ENCODE measurements at regions not wholly inside any gene's neighbourhood (a gene's known extent, or its start where the extent isn't known, plus 50 kb on each side); places are given as distances from the start of the nearest gene placed in this dataset.

GRCh38 chr2:150309311-150310080 is 178.0 kb downstream of the RND3 start:
- H3K9me2 ChIP-seq (ENCODE audit: low read depth, low read length): no peaks in the 10 kb centered on the region
- H3K4me3 ChIP-seq (ENCODE audit: low read depth, low read length, poor library complexity, severe bottlenecking): no peak overlapping the region
- no peaks in the 10 kb centered on the region for H3F3A ChIP-seq (ENCODE audit: insufficient read depth, low read length)
- H4K20me1 ChIP-seq (ENCODE audit: insufficient read depth, low read length): no peaks in the 10 kb centered on the region
- H3K9me3 ChIP-seq (ENCODE audit: low read length): 0 out of 2 replicates have a peak, but pooled peaks cover 2% of the 10 kb centered on the region
- H3K27ac ChIP-seq (ENCODE audit: low read depth, low read length, poor library complexity, severe bottlenecking): no peak overlapping the region
- no peak overlapping the region for H3K4me2 ChIP-seq (ENCODE audit: low read length)
- no peaks in the 10 kb centered on the region for H3K27me3 ChIP-seq (ENCODE audit: insufficient read depth, low read length)
- TF ChIP-seq EZH2 (IDR thresholded peaks at IDR 0.05; ENCODE audit: borderline replicate concordance, low read length) (no peak), CTCF (IDR thresholded peaks at IDR 0.05; ENCODE audit: low read length) (no peak)
- H2AFZ ChIP-seq (ENCODE audit: low read length): no peak overlapping the region
- H3K79me2 ChIP-seq (ENCODE audit: insufficient read depth, low read length): no peaks in the 10 kb centered on the region
- H3K9ac ChIP-seq (ENCODE audit: low read length): no peak overlapping the region
- H3K4me1 ChIP-seq (ENCODE audit: insufficient read depth, low read length, severe bottlenecking): no peaks in the 10 kb centered on the region
- H3K36me3 ChIP-seq (ENCODE audit: insufficient read depth, low read length): no peaks in the 10 kb centered on the region

- Histone ChIP-seq H3K4me1 (ENCODE audit: insufficient read depth, low read length, severe bottlenecking) (no peaks in the 10 kb centered on the region), H3K9me3 (ENCODE audit: low read length) (0 out of 2 replicates have a peak, but pooled peaks cover 2% of the 10 kb centered on the region)
Observed at GRCh38 chr2:150307258-150307657, 180.2 kb downstream of the RND3 start.

GRCh38 chr2:150303281-150303680 is 184.2 kb downstream of the RND3 start:
- no peaks in the 10 kb centered on the region for H3K36me3 ChIP-seq (ENCODE audit: insufficient read depth, low read length)
- H3K9me3 ChIP-seq (ENCODE audit: low read length): 0 out of 2 replicates have a peak, but pooled peaks cover 2% of the 10 kb centered on the region
- no peaks in the 10 kb centered on the region for H4K20me1 ChIP-seq (ENCODE audit: insufficient read depth, low read length)
- no peaks in the 10 kb centered on the region for H3K9me2 ChIP-seq (ENCODE audit: low read depth, low read length)
- no peak overlapping the region for H2AFZ ChIP-seq (ENCODE audit: low read length)
- no peaks in the 10 kb centered on the region for H3K79me2 ChIP-seq (ENCODE audit: insufficient read depth, low read length)
- H3K4me2 ChIP-seq (ENCODE audit: low read length): no peak overlapping the region
- no peak overlapping the region for H3K27ac ChIP-seq (ENCODE audit: low read depth, low read length, poor library complexity, severe bottlenecking)
- TF ChIP-seq EZH2 (IDR thresholded peaks at IDR 0.05; ENCODE audit: borderline replicate concordance, low read length): no peak
- TF ChIP-seq CTCF (IDR thresholded peaks at IDR 0.05; ENCODE audit: low read length): no peak
- H3K4me1 ChIP-seq (ENCODE audit: insufficient read depth, low read length, severe bottlenecking): no peaks in the 10 kb centered on the region
- H3K9ac ChIP-seq (ENCODE audit: low read length): no peak overlapping the region
- no peaks in the 10 kb centered on the region for H3F3A ChIP-seq (ENCODE audit: insufficient read depth, low read length)
- no peaks in the 10 kb centered on the region for H3K27me3 ChIP-seq (ENCODE audit: insufficient read depth, low read length)
- no peak overlapping the region for H3K4me3 ChIP-seq (ENCODE audit: low read depth, low read length, poor library complexity, severe bottlenecking)

More at GRCh38 chr2:150307258-150307657, 180.2 kb downstream of the RND3 start:
- Histone ChIP-seq H3K36me3 (ENCODE audit: insufficient read depth, low read length) (no peaks in the 10 kb centered on the region), H2AFZ (ENCODE audit: low read length) (no peak overlapping the region), H3K27ac (ENCODE audit: low read depth, low read length, poor library complexity, severe bottlenecking) (no peak overlapping the region), H3K9ac (ENCODE audit: low read length) (no peak overlapping the region), H3F3A (ENCODE audit: insufficient read depth, low read length) (no peaks in the 10 kb centered on the region), H3K79me2 (ENCODE audit: insufficient read depth, low read length) (no peaks in the 10 kb centered on the region), H4K20me1 (ENCODE audit: insufficient read depth, low read length) (no peaks in the 10 kb centered on the region), H3K4me2 (ENCODE audit: low read length) (no peak overlapping the region), H3K9me2 (ENCODE audit: low read depth, low read length) (no peaks in the 10 kb centered on the region), H3K4me3 (ENCODE audit: low read depth, low read length, poor library complexity, severe bottlenecking) (no peak overlapping the region), H3K27me3 (ENCODE audit: insufficient read depth, low read length) (no peaks in the 10 kb centered on the region)
- TF ChIP-seq EZH2 (IDR thresholded peaks at IDR 0.05; ENCODE audit: borderline replicate concordance, low read length) (no peak), CTCF (IDR thresholded peaks at IDR 0.05; ENCODE audit: low read length) (no peak)
